Breast epithelium (tissue), 3 donors: ENCODE measurements at regions not wholly inside any gene's neighbourhood (a gene's known extent, or its start where the extent isn't known, plus 50 kb on each side); places are given as distances from the start of the nearest gene placed in this dataset.

ENCODE experiments used
- CTCF ChIP-seq, 3 donors: fragments of 450-650 bp; IDR thresholded peaks; one replicate each; pipeline ENCODE4 v1.5.1; 2016 to 2017; ENCODE audit warnings: antibody characterized with exemption in 3 of 3, mild to moderate bottlenecking in 3 of 3, moderate library complexity in 3 of 3
- POLR2AphosphoS5 ChIP-seq, 3 donors: sonication (generic); formaldehyde crosslinking; IDR thresholded peaks; one replicate each; pipeline ENCODE4 v1.6.1; 2017; ENCODE audit warnings: antibody characterized with exemption in 3 of 3

GRCh38 chr3:56974247-56974930 is 86.1 kb upstream of the SPATA12 start:
- TF ChIP-seq CTCF (IDR thresholded peaks at IDR 0.05) (no peak), POLR2AphosphoS5 (IDR thresholded peaks at IDR 0.05) (no peak)
